ENCODE measurements at regions not wholly inside any gene's neighbourhood (a gene's known extent, or its start where the extent isn't known, plus 50 kb on each side); places are given as distances from the start of the nearest gene placed in this dataset.

DNA sequence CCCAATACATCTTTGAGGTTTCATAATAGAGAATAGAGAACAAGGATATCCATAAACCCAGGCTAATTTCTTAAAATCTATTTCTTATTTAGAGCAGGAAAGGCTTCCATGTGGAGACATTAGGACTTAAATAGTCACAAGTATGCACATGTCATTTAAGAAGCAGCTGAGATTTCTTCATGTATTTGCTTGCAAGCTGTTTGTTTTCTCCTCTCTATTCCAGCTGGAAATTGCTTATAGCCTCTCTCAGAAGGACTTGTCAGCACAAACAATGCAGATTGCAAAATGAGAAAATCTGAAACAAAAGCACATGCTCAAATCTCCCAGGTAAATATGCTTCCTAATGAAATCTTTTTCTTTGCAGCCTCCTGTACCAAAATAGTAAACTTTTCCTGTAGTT is 1473.1 kb downstream of the CDH8 start:
- no peak for DNase-seq (ENCODE audit: low read depth in 2 of 2)

DNA sequence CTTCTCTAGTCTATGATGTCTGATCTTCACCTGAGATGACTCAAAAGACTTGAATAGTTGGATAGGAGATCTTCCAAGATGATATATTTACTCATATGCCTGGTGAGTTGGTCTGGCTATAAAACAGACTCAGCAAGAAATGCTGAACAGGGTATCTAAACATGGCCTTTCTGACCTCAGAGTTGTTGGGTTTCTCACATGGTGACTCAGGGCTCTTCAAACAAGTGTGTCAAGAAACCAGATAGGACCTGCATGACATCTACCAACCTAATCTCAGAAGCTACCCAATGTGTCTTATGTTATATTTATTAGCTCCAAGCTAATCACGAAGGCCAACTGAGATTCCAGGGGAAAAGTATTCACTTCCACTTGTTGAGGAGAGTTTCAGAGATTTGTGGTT is 1477.3 kb downstream of the CDH8 start:
- no peak for DNase-seq (ENCODE audit: low read depth in 2 of 2)

DNA sequence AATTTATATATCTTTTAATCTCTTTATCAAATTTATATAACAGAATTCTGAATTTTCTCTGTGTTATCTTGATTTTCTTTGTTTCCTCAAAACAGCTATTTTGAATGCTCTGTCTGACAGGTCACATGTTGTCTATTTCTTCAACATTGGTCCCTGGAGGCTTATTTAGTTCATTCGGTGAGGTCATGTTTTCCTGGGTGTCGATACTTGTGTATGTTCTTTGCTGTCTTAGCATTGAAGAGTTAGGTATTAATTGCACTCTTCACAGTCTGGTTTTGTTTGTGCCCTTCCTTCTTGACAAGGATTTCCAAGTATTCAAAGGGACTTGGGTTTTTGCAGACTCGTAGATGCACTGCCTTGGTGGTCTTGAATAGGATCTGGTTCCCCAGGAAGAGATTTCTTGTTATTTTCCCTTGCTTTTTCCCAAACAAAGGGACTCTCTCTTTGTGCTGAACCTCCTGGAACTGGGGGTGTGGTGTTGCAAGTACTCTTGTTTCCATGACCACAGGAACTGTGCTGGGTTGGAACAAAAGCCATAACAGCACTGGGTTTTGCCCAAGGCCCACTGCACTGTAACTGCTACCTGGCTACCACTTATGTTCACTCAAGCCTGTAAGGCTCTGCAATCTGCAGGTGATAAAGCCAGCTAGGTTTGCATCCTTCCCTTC is 1483.0 kb downstream of the CDH8 start:
- DNase-seq (ENCODE audit: low read depth in 2 of 2) = no peak

DNA sequence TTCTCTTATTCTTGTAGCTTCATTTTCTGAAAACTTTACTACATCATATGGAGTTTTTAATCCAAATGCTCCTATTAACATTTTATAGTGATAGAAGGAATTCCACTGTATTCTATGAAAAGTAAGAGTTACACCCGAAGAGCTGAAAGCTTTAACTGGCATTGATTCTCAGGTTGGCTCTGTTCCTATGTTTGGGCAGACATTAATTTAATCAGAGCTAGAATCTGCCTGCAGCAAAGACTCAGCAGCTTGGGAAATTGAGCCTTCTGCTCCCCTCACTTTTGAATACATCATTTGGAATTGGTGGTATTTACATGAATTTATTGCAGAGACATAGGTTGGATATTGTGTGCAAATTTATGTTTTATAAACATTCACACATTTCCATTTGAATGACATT is 1494.7 kb downstream of the CDH8 start:
- no peak for DNase-seq (ENCODE audit: low read depth in 2 of 2)

DNA sequence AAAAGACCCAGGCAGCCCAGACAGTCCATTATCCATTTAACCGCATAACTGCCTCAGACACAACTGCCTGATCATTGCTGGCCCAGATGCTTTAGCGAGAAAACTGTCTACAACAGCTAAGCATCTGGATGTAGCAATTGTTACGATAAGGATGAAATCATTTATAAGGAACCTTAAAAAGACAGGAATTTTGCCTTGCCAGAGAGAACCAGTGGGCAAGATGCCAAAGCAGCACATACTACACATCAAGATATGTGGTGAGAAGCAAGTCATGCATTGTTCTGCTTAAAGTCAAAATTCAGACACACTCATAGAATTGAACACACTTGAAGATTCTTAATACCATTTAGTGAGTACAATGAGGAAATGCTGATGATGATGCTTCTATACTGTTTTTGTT is 1525.3 kb downstream of the CDH8 start:
- DNase-seq (ENCODE audit: low read depth in 2 of 2) = no peak

DNA sequence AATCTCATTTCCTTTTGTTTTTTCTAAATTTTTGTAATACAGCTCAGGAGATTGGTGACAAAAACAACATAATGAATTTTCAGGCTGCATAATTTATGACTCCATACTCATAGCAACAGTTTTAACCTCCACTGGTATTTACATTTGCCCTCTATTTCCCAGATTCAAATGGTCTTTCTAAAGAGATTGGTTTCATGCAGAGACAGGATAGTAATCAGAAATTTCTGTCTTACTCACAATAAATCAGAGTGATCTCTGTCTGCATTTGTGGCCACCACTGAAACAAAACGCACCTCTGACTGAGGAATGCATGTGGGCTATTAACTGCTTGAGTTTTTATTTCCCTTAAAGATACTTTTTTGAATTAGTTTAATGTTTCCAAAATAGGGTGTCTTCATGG is 1526.0 kb downstream of the CDH8 start:
- no peak for DNase-seq (ENCODE audit: low read depth in 2 of 2)

DNA sequence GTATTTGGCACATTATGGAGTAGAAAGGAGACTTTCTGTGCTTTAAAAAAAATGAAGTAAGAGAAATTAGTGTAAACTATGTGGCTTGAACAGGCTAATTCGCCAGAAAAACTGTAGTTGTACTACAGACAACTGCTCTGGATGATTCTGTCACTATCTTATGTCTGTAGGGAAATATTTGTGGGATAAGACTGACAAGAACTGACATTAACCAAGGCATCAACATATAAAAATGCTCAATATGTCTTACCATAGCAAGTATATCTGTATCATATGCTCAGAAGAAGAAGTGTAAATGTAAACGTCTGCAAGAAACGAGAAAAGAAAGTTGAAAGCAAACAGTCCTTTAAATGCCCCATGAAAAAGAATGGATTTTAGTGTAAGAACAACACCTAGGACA is 1545.0 kb downstream of the CDH8 start:
- DNase-seq (ENCODE audit: low read depth in 2 of 2) = no peak

DNA sequence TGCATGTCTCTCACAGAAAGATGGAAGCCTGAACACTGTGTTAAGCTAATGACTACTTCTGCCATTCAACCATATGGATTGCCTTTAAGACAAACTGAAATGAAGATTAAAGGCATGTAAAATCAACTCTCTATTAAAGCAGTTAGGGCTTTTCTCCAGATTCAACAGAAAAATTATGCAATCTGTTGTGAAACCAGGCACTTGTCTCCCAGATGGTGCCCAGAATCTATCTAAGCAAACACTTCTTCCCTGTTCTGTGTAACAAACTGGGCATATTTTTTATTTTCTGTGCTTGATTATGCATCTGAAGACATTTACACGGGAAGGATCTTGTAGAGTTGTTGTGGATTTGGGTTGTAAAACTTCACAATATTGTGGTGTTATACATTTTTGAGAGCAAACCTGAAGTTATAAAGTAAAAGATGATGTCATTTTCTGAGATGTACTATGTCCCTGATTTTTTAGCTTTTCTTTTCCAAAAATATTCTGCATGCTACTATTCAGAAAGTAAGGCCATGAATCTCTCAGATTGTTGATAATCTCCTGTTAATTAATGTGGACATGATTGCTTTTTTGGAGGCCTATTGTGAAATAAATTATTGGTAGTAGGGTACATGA is 1550.3 kb downstream of the CDH8 start:
- no peak for DNase-seq (ENCODE audit: low read depth in 2 of 2)

DNA sequence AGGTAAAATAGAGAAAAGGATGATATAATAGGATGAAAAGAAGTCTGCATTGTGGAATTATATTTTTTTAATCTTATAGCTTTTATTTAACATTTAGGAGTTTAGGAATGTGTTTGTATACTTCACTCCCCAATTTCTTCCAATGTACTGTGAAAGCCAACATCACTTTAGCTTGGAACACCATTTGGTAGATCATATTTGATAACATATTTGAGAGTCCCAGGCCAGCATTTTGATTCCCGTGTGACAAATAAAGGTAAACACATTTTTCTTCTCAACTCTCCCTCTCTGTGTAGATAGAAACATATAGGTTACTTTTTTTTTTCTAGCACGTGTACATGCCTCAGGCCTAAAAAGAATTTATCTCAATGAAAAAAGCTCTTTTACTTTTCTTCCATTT is 1551.3 kb downstream of the CDH8 start:
- DNase-seq (ENCODE audit: low read depth in 2 of 2) = no peak

DNA sequence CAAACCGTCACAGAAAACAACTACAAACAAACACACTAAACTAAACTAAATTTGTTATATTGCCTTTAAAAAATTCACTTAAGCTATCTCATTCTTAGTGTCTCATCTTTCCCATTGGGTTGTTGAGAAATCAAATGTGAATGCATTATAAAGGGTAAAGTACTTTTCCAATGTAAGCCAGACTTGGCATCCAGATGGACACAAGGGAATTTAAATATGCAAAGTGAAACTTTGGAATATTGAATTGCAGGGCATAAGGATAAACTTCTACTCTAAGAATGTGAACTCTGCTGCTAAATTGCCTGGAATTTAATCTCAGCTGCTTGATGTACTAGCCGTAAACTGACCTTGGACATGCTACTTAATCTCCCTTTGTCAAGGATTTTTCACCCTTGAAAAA is 1554.6 kb downstream of the CDH8 start:
- DNase-seq (ENCODE audit: low read depth in 2 of 2) = no peak

DNA sequence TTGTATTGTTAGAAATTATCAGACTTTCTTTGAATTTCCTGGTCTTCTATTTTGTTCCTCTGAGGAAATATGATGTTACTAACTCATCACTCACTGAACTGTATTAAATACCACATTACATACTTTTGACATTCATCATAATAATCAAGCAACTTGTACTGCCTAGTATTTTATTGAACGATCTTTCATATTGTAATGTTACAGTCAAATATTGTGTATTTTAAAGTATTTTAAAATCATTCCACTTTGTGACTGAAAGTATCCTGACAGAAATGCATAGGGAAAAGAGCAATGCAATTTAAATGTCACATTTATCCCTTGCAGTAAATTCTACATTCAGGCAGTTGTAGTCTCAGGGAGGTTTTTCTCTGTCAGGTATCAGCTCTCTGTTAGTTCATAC is 1557.4 kb downstream of the CDH8 start:
- no peak for DNase-seq (ENCODE audit: low read depth in 2 of 2)

DNA sequence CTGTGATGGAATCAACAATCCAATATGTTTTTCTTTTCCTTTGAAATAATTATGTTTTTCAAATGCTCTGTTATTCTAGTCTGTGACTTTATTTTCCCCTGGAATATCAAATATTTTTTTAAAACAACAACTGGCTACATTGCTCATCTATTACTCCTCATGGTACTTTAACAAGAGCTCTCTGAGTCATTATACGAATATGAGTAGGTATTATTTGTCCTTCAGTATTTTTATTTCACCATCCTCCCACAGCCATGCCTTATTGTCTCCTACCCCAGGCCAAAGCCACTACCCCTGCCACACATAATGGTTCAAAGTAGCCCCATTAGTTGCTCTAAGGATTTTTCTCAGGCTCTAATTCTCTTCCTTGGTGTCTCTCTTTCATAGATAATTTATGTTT is 1572.3 kb downstream of the CDH8 start:
- no peak for DNase-seq (ENCODE audit: low read depth in 2 of 2)

DNA sequence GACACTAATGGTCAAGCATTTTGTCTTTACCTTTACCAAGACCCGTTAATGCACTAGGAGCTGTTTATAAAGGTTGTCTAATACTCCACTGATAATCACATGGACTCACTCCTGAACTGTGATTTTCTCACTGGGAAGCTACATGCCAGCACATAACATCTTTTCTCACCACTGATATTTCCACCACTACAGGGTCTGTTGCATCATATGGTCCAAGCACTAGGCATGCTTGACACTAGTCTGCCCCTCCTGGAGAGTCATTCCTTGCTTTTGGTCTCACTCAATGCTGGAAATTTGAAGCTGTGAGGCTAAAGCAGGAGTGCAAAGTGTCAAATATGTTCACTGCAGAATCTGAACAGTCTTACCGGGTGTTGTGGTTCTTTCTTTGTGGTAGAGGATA is 1576.8 kb downstream of the CDH8 start:
- DNase-seq (ENCODE audit: low read depth in 2 of 2) = no peak

DNA sequence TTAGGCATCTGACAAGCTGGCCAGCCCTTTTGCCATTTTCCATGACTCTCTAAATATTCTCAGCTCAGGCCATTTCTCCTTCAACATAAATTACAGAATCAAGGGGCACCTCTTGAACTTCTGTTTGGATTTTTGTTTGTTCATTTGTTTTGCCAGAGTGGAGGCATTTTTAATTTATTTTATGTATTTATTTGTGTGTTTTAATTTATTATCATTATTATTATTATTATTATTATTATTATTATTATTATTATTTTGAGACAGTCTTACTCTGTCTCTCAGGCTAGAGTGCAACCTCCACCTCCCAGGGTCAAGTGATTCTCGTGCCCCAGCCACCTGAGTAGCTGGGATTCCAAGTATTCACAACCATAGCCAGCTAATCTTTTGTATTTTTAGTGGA is 1578.0 kb downstream of the CDH8 start:
- no peak for DNase-seq (ENCODE audit: low read depth in 2 of 2)

DNA sequence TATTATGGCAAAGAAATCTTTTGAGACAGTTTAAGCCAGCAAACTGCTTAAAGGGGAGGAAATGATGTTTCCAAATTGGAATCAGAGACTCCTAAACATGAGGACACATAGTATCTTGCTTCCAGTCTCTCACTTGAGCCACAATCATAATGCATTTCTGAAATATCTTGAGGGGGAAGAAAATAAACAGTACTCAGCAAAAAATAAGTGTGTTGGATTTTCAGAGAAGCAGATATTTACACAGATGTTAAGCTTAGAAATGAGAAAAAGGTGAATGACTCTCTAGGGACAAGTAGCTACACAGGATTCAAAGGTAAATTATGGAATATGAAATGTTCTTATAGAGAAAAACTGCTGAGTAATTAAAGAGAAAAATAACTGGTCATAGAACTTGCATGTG is 1583.6 kb downstream of the CDH8 start:
- no peak for DNase-seq (ENCODE audit: low read depth in 2 of 2)

DNA sequence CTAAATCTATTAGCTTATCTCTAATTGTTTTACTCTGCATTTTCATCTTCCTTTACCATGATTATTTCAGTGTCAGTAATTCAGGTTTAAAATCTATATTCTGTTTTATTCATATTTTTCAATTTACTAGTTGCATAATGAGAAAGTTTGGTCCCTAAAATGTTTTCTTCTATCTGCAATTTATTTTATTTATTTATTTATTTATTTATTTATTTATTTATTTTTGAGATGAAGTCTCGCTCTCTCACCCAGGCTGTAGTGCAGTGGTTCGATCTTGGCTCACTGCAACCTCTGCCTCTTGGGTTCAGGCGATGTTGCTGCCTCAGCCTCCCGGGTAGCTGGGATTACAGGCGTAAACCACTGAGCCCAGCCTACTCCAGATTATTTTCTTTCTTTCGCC is 1597.3 kb downstream of the CDH8 start:
- DNase-seq (ENCODE audit: low read depth in 2 of 2) = no peak

DNA sequence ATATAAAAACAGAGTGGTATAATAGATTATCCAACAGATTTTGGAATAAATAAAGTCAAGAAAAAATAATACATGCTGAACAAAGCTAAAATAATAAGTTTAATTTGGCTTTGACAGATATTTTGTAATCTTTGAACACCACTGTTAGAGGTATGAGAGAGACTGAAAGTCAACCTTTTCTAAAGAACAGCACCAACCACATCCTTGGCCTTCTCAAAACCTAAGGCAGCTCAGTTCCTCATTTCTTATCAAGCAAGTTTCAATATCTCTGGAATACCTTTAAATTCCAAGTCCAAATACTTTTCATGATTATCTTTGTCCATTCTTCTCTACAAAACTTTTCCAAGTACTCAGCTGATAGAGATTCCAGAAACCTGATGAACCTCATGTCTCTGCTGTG is 1603.8 kb downstream of the CDH8 start:
- no peak for DNase-seq (ENCODE audit: low read depth in 2 of 2)

DNA sequence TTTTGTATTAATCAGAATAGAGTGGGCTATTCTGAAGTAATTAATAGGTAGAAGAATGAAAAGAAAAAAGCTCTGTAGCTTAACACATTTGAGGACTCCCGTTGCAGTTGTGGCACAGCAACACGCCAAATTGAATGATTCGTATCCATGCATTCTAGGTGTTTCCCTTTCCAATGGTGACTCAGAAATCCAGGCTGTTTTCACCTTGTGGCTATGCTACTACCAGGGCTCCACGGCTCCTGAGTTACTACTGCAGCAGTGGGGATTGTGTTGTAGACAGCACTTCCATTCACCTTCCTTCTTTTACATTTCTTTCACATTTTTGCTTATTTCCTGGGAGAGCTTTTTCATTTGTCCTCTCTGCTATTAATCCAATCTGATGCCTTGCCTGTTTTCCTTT is 1616.4 kb downstream of the CDH8 start:
- no peak for DNase-seq (ENCODE audit: low read depth in 2 of 2)

DNA sequence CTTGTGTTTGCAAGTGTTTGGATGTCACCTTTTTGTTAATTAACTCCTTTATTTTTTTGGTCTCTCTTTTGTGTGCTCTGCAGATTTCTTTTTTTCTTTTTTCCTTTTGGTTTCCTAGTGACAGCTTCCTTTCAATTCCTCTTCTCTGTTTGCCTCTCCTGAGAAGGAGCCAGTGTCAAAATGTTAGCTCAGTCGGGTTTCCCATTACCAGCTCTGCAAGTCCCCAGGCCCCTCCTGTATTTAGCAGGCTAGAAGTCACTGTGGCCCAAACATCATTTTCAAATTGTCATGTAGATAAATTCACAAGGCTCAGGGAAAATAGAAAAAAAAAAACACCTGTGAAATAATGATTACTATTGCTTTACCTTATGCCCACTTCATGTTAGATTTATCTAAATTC is 1621.6 kb downstream of the CDH8 start:
- DNase-seq (ENCODE audit: low read depth in 2 of 2) = no peak

DNA sequence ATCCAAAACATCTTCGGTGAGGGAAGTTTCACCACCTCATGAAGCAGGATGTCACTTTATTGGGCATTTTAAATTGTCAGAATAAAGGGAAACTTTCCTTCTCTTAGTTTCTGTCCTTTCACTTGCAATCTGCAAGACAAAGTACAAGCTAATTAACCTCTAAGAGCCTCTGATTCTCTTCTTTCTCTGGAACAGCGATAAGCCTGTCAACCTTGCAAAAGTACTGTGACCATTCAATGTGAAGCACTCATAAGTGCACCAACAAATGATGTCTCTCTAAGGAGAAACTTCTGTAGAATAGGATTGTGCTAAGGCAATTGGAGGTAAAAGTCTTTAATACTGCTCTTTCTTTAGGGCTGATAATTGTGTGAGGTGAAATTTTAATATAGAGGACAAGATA is 1622.3 kb downstream of the CDH8 start:
- no peak for DNase-seq (ENCODE audit: low read depth in 2 of 2)

DNA sequence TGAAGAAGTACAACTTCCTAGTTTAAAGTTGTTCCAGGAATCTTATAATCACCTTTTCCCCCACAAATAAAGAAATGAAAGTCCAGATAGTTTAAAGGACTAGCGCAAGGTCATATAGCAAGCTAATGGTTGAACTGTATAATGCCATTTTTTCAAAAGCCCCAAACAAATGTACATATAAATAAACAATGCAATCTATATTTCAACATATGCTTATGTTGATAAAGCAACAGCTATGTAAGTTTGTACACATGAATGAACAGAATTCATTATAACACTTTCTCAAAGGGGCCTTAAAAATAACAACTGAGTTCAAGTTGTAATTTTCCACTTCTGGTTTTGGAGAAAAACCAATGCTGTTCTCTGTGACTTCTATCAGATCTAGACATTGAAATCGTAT is 1628.6 kb downstream of the CDH8 start:
- no peak for DNase-seq (ENCODE audit: low read depth in 2 of 2)

DNA sequence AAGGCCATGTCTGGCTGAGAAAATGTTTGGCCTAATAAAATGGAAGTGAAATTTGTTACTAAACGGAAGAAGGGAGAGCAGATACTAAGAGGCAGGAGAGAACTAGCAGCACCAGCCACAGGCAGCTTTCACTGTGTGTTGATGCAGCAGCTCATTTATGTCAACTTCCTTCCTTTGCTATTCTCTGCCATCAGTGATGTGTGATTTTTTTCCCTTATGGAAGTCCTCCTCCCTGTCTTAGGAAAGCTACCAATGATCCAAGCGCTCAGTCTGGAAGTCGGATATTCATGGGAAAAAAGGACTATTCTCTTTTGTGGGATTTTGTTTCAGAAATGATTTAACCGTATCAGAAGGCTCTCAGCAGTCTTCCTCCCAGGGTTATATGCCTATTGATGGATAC is 1629.2 kb downstream of the CDH8 start:
- no peak for DNase-seq (ENCODE audit: low read depth in 2 of 2)

DNA sequence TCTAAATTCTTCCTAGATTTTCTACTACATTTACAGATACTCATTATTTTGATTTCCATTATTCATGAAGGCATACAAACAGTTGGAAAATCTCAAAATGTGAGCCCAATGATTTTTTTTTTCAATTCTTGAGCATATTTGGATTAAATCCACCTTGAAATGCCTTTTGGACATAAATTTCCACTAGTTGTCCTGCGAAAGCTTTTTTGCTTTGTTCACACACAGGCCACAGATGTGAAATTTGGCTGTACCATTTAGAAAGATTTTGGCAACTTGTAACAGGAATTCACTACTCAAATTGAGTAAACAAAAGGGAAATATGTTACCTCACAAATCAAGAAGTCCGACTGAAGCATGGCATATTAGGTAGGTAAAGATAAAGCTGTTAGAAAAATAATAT is 1631.0 kb downstream of the CDH8 start:
- DNase-seq (ENCODE audit: low read depth in 2 of 2) = no peak

DNA sequence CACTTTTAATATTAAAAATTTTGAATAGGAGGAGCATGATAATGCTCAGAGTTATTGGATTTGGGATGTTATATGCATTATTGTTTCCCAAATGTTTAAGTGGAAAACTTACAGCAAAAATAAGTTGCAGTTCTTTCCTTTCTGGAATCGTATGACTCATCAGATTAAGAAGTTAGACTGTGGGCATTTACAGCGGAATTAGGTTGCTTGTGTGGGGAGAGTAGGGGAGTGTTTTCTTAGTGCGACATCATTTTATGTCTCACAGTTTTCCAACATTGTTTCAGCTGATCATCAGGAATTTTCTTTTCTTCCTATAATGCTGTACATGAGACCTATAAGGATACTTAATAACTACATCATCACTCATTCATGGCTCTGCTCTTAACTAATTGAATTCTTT is 1631.8 kb downstream of the CDH8 start:
- DNase-seq (ENCODE audit: low read depth in 2 of 2) = no peak
